Activated naive CD4-positive, alpha-beta T cell treated with anti-CD3 and anti-CD28 coated beads, Interleukin-2, amount 50 U/mL, for 24 hours (primary cell): ENCODE measurements at regions not wholly inside any gene's neighbourhood (a gene's known extent, or its start where the extent isn't known, plus 50 kb on each side); places are given as distances from the start of the nearest gene placed in this dataset.
A peak's percentile ranks its signal among the peaks of the same experiment; 100 is the strongest.
"Not testable (repeated sequence)": the region's sequence is repeated elsewhere in the genome, so short reads cannot be mapped to it uniquely, and the experiment has no call there.

Experiments used
- H3K27ac Mint-ChIP-seq: one replicate; pipeline ENCODE4 v1.8.0; 2021; ENCODE audit warnings: mild to moderate bottlenecking, mixed read lengths
- H3K27me3 Mint-ChIP-seq: one replicate; pipeline ENCODE4 v1.8.0; 2021; ENCODE audit warnings: mixed read lengths
- H3K36me3 Mint-ChIP-seq: one replicate; pipeline ENCODE4 v1.8.0; 2021; ENCODE audit warnings: mixed read lengths
- H3K4me1 Mint-ChIP-seq: one replicate; pipeline ENCODE4 v1.8.0; 2021; ENCODE audit warnings: mixed read lengths
- H3K4me3 Mint-ChIP-seq: one replicate; pipeline ENCODE4 v1.8.0; 2021; ENCODE audit warnings: mild to moderate bottlenecking, mixed read lengths
- H3K9me3 Mint-ChIP-seq: one replicate; pipeline ENCODE4 v1.8.0; 2021; ENCODE audit warnings: mixed read lengths

DNA sequence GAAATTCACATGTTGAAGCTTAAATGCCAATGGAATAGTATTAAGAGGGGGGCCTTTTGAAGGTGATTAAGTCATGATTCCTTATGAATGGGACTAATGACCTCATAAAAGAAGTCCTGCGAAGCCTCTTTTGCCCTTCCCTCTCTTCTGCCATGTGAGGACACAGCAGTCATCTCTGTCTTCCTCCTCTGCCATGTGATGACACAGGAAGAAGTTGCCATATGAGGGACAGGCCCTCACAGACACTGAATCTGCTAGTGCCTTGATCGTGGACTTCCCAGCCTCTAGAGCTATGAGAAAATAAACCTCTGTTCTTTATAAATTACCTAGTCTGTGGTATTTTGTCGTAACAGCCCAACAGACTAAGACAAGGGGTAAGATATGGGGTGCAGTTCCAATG is 100.7 kb downstream of the VCPKMT start:
- Mint-ChIP-seq H3K27me3 (no peaks in the 10 kb centered on the region), H3K36me3 (peaks cover 14% of the 10 kb centered on the region), H3K4me1 (peaks cover 42% of the 10 kb centered on the region), H3K27ac (no peak overlapping the region), H3K9me3 (peaks cover 13% of the 10 kb centered on the region), H3K4me3 (no peak overlapping the region)

GRCh38 chr14:50018201-50018932 is 98.0 kb downstream of the VCPKMT start:
- H3K9me3 Mint-ChIP-seq, result peaks cover 17% of the 10 kb centered on the region
- no peak overlapping the region for H3K4me3 Mint-ChIP-seq
- no peaks in the 10 kb centered on the region for H3K27me3 Mint-ChIP-seq
- H3K27ac Mint-ChIP-seq, result no peak overlapping the region
- H3K4me1 Mint-ChIP-seq, result peaks cover 54% of the 10 kb centered on the region
- peaks cover 20% of the 10 kb centered on the region for H3K36me3 Mint-ChIP-seq

GRCh38 chr14:50018933-50019210 is 97.5 kb downstream of the VCPKMT start:
- Mint-ChIP-seq H3K36me3 (peaks cover 25% of the 10 kb centered on the region), H3K4me3 (no peak overlapping the region), H3K27ac (no peak overlapping the region), H3K9me3 (peaks cover 17% of the 10 kb centered on the region), H3K27me3 (no peaks in the 10 kb centered on the region), H3K4me1 (peaks cover 55% of the 10 kb centered on the region)

GRCh38 chr14:50020184-50020583 is 96.2 kb downstream of the VCPKMT start:
- no peak overlapping the region for H3K27ac Mint-ChIP-seq

GRCh38 chr14:50020799-50021198 is 95.6 kb downstream of the VCPKMT start:
- Mint-ChIP-seq H3K4me3 (peak overlapping the region; percentile 65), H3K36me3 (peaks cover 30% of the 10 kb centered on the region), H3K4me1 (peaks cover 50% of the 10 kb centered on the region), H3K9me3 (peaks cover 23% of the 10 kb centered on the region), H3K27me3 (no peaks in the 10 kb centered on the region), H3K27ac (peak overlapping the region; percentile 83)

More at GRCh38 chr14:50020184-50020583, 96.2 kb downstream of the VCPKMT start:
- Mint-ChIP-seq H3K4me3 (no peak overlapping the region), H3K27me3 (no peaks in the 10 kb centered on the region), H3K4me1 (peaks cover 51% of the 10 kb centered on the region), H3K36me3 (peaks cover 25% of the 10 kb centered on the region), H3K9me3 (peaks cover 17% of the 10 kb centered on the region)

DNA sequence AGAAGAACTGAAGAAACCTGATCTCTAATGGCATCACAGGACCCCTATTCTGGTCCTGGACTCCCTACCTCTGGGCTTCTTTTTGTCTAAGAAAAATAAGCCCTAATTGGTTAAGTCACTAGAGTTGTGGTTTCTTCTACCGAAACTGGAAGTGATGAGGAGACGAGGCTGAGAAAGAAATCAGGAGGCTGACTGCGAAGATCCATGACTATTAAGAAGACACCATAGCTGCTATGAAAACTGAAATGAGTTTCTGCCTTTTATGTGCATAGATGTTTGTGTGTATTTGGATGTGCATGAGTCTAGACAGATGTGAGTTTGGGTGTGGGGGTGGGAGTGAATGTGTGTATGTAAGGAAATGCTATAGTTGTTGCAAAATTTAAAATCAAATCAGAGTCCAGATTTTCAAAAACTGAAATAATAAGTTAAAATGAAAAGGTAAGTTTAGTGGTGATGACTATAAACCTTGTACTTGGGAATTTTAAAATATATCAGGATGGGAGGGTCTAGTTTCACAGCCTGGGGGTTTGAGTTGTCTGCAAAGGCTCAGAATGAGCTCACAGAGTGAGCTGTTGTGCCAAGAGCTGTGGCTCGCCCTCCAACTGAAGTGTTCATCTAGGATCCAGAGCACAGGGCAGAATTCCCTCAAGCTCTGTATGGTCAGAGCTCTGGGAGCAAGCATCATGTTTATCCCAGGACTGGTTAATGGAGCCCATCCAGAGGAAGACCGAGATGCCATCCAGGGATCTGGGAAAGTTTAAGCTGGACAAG is 94.9 kb downstream of the VCPKMT start:
- Mint-ChIP-seq H3K27me3 (no peaks in the 10 kb centered on the region), H3K36me3 (peaks cover 29% of the 10 kb centered on the region), H3K9me3 (peaks cover 24% of the 10 kb centered on the region), H3K4me3 (peak overlapping the region; percentile 65), H3K27ac (peak overlapping the region; percentile 83), H3K4me1 (peaks cover 43% of the 10 kb centered on the region)

DNA sequence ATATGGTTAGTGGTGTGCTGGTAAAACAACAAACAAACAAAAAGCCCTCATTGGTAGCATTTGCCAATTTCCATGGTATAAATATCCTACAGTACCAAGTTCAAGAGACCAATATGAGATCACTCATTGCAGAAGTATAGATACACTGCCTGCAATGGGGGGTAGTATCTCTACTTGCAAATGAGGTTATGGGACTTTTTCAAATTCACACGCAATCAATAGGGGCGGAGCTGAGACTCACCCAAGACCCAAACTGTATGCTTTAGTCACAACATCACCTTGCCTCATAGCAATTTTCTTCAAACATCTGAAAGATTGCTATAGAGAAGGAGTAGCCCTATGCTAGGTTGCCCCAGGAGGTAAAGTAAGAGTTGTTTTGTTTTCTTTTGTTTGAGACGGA is 93.7 kb downstream of the VCPKMT start:
- Mint-ChIP-seq H3K27me3 (no peaks in the 10 kb centered on the region), H3K4me3 (no peak overlapping the region), H3K36me3 (peaks cover 29% of the 10 kb centered on the region), H3K4me1 (peaks cover 35% of the 10 kb centered on the region), H3K27ac (no peak overlapping the region), H3K9me3 (peaks cover 24% of the 10 kb centered on the region)

GRCh38 chr14:50023671-50024490 is 92.5 kb downstream of the VCPKMT start:
- Mint-ChIP-seq H3K27ac (no peak overlapping the region), H3K4me1 (peaks cover 35% of the 10 kb centered on the region), H3K36me3 (peaks cover 29% of the 10 kb centered on the region), H3K9me3 (peaks cover 24% of the 10 kb centered on the region), H3K4me3 (no peak overlapping the region), H3K27me3 (no peaks in the 10 kb centered on the region)

DNA sequence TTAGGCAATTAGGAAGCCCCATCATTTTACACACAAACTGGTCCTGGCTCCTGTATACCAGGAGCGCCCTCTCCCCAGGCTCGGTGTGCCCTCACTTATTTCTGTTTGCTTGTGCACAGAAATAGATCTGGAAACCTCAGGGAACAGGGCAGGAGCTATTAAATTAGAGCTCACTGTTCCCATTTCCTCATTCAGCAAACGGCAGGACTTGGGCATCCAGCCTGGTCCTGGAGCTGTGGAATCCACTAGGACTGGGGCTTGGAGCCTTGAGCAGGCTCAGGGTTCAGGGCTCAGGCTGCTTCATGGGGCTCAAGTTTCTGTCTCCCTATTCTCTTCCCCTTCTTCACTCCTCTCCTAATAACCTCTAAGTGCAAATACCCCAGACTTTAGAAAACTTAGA is 91.3 kb downstream of the VCPKMT start:
- Mint-ChIP-seq H3K27me3 (no peaks in the 10 kb centered on the region), H3K9me3 (peaks cover 18% of the 10 kb centered on the region), H3K4me1 (peaks cover 29% of the 10 kb centered on the region), H3K4me3 (no peak overlapping the region), H3K27ac (no peak overlapping the region), H3K36me3 (peaks cover 26% of the 10 kb centered on the region)

GRCh38 chr14:50025776-50026175 is 90.6 kb downstream of the VCPKMT start:
- H3K36me3 Mint-ChIP-seq, result peaks cover 22% of the 10 kb centered on the region

GRCh38 chr14:50026396-50026795 is 90.0 kb downstream of the VCPKMT start:
- Mint-ChIP-seq H3K27me3 (no peaks in the 10 kb centered on the region), H3K27ac (no peak overlapping the region), H3K36me3 (peaks cover 25% of the 10 kb centered on the region), H3K9me3 (peaks cover 7% of the 10 kb centered on the region), H3K4me3 (no peak overlapping the region), H3K4me1 (peaks cover 20% of the 10 kb centered on the region)

More at GRCh38 chr14:50025776-50026175, 90.6 kb downstream of the VCPKMT start:
- Mint-ChIP-seq H3K4me3 (no peak overlapping the region), H3K27ac (peak overlapping the region; percentile 55), H3K9me3 (peaks cover 11% of the 10 kb centered on the region), H3K4me1 (peaks cover 22% of the 10 kb centered on the region), H3K27me3 (no peaks in the 10 kb centered on the region)

- Mint-ChIP-seq H3K4me3 (no peak overlapping the region), H3K27ac (no peak overlapping the region), H3K9me3 (peaks cover 7% of the 10 kb centered on the region), H3K4me1 (peaks cover 16% of the 10 kb centered on the region), H3K36me3 (peaks cover 25% of the 10 kb centered on the region), H3K27me3 (no peaks in the 10 kb centered on the region)
Measured at GRCh38 chr14:50027816-50028215, 88.6 kb downstream of the VCPKMT start.

DNA sequence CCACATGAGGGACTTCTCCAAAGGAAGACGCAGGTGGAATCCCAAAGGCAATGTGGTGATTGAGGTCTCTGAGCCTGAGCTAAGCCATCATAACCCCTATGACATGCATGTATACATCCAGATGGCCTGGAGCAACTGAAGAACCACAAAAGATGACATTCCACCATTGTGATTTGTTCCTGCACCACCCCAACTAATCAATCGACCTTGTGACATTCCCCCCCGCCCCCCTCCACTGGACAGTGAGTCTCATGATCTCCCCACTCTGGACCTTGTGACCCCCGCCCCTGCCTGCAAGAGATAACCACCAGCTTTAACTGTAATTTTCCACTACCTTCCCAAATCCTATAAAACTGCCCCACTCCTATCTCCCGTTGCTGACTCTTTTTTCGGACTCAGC is 87.9 kb downstream of the VCPKMT start:
- peaks cover 7% of the 10 kb centered on the region for H3K9me3 Mint-ChIP-seq
- no peak overlapping the region for H3K27ac Mint-ChIP-seq
- no peak overlapping the region for H3K4me3 Mint-ChIP-seq
- no peaks in the 10 kb centered on the region for H3K27me3 Mint-ChIP-seq
- H3K4me1 Mint-ChIP-seq, result peaks cover 14% of the 10 kb centered on the region
- H3K36me3 Mint-ChIP-seq, result peaks cover 21% of the 10 kb centered on the region

GRCh38 chr14:50030036-50030435 is 86.3 kb downstream of the VCPKMT start:
- Mint-ChIP-seq H3K36me3 (peaks cover 18% of the 10 kb centered on the region), H3K4me1 (peaks cover 17% of the 10 kb centered on the region), H3K27ac (no peak overlapping the region), H3K9me3 (peaks cover 7% of the 10 kb centered on the region), H3K4me3 (no peak overlapping the region), H3K27me3 (no peaks in the 10 kb centered on the region)

DNA sequence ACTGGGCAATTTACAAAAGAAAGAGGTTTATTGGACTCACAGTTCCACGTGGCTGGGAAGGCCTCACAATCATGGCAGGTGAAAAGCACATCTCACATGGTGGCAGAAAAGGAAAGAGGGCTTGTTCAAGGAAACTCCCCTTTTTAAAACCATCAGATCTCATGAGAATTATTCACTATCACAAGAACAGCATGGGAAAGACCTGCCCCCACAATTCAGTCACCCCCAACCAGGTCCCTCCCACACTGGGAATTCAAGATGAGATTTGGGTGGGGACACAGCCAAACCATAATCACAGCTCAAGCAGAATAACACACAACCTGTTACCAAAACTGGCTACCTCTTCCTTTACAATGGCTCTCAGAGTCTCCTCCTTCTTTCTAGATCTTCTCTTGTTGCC is 85.5 kb downstream of the VCPKMT start:
- H3K9me3 Mint-ChIP-seq, H3K27me3 Mint-ChIP-seq, H3K4me3 Mint-ChIP-seq, H3K27ac Mint-ChIP-seq: not testable (repeated sequence)
- peaks cover 17% of the 10 kb centered on the region for H3K4me1 Mint-ChIP-seq
- H3K36me3 Mint-ChIP-seq, result peaks cover 10% of the 10 kb centered on the region
